Germinal center (tissue), 1 donor: ENCODE measurements at regions not wholly inside any gene's neighbourhood (a gene's known extent, or its start where the extent isn't known, plus 50 kb on each side); places are given as distances from the start of the nearest gene placed in this dataset.
"Not testable (repeated sequence)": the region's sequence is repeated elsewhere in the genome, so short reads cannot be mapped to it uniquely, and the experiment has no call there.

Experiments used
- DNase-seq: peaks from one replicate; pipeline ENCODE4 v3.0.0; 2012; ENCODE audit warnings: mixed read lengths, low spot score

GRCh38 chr21:13923175-13923574 lies 287.6 kb downstream of the LIPI start:
- DNase-seq, result not testable (repeated sequence)

GRCh38 chr21:13921455-13921854 lies 289.3 kb downstream of the LIPI start:
- not testable (repeated sequence) for DNase-seq

DNA sequence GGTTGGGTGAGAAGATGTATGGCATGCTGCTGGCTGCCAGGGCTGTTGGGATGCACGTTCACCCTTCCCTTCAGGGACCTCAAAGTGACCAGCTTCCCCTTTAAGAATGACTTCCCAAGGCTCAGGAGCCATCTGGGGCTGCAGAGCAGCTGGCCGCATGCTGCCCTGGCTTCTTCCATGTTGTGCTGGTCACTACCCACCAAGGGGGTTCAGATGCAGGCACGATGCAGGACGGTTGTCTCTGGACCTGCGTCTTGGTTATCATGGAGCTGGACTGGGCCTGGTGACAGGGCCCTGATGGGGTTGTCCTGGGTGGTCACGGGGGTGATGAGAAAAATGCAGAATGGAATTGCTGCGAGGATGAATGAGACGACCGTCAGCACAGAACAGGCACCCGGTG lies 297.8 kb downstream of the POTED start:
- DNase-seq, result not testable (repeated sequence)

- DNase-seq, result not testable (repeated sequence)
Observed at GRCh38 chr21:13896596-13897247, 287.1 kb downstream of the POTED start.

DNA sequence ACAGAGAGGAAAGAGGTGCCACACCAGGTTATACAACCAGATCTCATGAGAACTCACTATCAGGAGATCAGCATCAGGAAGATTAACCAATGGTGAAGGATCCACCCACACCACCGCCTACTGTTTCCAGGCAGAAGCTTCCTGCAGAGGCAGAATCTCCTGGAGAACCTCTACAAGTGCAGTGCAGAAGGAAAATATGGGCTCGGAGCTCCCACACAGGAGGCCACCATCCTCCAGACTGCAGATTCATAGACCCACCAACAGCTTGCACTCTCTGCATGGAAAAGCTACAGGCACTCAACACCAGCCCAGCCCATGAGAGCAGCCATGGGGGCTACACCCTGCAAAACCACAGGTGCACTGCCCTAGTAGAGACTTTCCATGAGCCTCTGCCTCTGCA lies 284.0 kb downstream of the POTED start:
- DNase-seq, result not testable (repeated sequence)

DNA sequence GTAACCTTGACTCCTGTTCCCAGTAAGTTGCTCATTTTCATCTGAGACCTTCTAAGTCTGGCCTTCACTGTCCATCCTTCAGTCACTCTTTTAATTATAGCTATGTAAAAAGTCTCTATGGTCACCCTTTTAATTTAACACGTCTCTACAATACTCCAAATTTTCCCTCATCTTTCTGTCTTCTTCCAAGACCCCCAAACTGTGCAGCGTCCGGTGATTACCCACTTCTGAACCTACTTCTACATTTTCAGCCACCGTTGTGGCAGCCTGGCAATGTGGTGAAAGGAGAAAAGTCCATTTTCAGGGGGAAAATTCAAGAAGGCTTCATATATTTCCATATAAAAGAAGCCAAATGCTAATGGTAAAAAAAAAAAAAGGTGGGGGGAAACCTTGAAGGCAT lies 283.4 kb downstream of the POTED start:
- DNase-seq, result not testable (repeated sequence)

DNA sequence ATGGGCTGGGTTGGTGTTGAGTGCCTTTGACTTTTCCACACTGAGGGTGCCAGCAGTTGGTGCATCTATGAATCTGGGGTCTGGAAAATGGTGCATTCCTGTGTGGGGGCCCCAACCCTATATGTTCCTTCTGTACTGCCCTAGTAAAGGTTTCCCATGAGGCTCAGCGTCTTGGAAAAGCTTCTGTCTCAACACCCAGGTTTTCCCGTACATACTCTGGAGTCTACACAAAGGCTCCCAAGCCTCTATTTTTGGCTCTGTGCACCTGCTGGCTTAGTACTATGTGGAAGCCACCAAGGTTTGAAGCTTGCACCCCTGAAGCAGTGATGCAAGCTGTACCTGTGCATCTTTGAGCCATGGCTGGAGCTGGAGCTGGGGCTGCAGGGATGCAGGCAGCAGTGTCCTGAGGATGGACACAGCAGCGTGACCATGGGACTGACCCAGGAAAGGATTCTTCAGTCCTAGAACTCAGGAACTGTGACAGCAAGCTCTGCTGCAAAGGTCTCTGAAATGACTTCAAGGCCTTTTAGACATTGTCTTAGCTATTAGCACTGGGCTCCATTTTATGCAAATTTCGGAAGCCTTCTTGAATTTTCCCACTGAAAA lies 282.7 kb downstream of the POTED start:
- DNase-seq, result not testable (repeated sequence)

DNA sequence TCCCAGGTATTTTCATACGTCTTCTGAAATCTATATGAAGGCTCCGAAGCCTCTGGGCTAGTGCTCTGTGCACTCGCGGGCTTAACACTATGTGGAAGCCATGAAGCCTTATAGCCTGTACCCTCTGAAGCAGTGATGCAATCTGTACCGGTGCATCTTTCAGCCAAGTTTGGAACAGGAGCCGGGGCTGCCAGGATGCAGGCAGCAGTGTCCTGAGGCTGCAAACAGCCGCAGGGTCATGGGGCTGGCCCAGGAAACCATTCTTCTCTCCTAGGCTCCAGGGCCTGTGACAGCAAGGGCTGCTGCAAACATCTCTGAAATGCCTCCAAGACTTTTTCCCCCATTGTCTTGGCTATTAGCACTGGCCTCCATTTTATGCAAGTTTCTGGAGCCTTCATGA lies 279.6 kb downstream of the POTED start:
- not testable (repeated sequence) for DNase-seq

DNA sequence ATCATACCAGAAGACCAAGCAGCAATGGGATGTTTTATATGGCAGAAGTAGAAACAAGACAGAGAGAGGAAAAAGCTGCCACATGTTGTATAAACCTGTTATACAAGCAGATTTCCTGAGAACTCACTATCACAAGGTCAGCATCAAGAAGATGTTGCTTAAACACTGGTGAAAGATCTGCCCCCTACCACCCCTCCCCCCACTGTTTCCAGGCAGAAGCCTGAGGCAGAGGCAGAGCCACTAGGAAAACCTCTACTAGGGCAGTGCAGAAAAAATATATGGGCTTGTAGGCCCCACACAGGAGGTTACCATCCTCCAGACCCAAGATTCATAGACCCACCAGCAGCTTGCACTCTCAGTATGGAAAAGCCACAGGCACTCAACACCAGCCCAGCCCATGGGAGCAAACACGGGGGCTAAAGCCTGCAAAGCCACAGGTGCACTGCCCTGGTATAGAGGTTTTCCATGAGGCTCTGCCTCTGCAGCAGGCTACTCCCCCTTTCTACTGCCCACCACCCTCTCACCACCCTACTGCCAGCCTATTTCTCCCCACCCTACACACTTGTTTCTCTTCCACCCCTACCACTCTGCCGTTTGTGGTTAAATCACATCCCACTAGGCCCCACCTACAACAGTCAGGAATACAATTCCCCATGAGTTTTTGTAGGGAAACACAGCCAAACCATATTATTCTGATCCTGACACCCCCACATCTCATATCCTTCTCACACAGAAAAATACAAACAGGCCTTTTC lies 274.2 kb downstream of the POTED start:
- not testable (repeated sequence) for DNase-seq

- DNase-seq, result not testable (repeated sequence)
Observed at GRCh38 chr21:13877503-13877902, 267.9 kb downstream of the POTED start.

DNA sequence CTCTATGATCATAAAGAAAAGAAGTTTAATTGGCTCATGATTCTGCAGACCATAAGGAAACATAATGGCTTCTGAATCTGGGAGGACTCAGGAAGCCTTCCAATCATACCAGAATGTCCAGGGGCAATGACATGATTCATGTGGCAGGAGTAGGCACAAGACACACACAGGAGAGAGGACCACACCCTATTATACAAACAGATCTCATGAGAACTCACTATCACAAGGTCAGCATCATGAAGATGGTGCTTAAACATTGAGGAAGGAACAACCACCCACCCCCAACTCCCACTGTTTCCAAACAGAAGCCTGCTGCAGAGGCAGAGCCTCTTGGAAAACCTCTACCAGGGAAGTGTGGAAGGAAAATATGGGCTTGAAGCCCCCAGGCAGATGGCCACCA lies 267.4 kb downstream of the POTED start:
- DNase-seq, result not testable (repeated sequence)

DNA sequence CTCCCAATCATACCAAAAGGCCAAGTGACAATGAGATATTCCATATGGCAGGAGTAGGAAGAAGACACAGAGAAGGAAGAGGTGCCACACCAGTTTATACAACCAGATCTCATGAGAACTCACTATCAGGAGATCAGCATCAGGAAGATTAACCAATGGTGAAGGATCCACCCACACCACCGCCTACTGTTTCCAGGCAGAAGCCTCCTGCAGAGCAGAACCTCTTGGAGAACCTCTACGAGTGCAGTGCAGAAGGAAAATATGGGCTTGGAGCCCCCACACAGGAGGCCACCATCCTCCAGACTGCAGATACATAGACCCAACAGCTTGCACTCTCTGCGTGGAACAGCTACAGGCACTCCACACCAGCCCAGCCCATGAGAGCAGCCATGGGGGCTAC lies 264.4 kb downstream of the POTED start:
- DNase-seq, result not testable (repeated sequence)

DNA sequence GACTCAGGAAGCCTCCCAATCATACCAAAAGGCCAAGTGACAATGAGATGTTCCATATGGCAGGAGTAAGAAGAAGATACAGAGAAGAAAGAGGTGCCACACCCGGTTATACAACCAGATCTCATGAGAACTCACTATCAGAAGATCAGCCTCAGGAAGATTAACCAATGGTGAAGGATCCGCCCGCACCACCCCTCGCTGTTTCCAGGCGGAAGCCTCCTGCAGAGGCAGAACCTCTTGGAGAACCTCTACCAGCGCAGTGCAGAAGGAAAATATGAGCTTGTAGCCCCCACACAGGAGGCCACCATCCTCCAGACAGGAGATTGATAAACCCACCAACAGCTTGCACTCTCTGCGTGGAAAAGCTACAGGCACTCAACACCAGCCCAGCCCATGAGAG lies 245.1 kb downstream of the POTED start:
- no peak for DNase-seq

- DNase-seq, result not testable (repeated sequence)
Observed at GRCh38 chr21:13850808-13851207, 241.2 kb downstream of the POTED start.

GRCh38 chr21:13849489-13849888 lies 239.9 kb downstream of the POTED start:
- not testable (repeated sequence) for DNase-seq

GRCh38 chr21:13846718-13847117 lies 237.1 kb downstream of the POTED start:
- DNase-seq, result not testable (repeated sequence)

GRCh38 chr21:13844574-13844973 lies 235.0 kb downstream of the POTED start:
- not testable (repeated sequence) for DNase-seq

DNA sequence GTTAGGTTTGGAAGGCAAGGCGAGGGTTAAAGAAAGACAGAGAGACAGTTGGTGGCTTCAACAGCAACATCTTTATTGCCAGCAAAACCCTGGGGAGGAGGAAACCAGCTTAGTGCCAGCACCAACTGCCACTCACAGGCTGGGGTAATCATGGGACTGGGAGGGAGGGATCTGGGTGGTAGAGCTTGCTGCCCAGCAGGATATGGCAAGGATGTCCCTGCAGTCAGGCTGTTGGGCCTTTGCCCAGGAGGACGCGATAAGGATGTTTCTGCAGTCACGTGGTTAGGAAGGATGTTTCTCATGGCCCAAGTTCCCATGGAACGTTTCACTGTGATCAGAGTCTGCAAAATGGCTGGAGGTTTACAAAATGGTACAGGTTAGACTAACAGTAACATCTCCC lies 233.5 kb downstream of the POTED start:
- DNase-seq, result not testable (repeated sequence)

DNA sequence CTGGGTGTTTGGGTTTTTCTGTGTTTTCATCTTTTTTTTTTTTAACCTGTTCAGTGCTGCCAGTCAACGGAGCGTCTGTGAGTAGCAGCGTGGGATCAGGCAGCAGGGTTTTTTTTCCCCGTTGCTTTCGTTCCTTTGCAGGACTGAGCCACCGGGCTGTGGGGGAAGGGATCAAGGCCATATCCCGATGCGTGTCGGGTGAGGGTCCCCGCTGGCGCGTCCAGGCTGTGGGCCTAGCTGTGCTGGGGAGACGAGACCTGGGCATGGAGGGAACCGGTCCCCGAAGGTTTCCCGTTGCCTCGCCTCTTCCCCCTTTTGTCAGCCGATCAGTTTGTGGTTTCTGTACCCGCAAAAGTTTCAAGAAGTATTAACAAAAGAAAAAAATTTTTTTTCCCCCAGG lies 218.1 kb downstream of the POTED start:
- not testable (repeated sequence) for DNase-seq

- DNase-seq, result no peak
Observed at GRCh38 chr21:13827201-13827600, 217.6 kb downstream of the POTED start.

DNA sequence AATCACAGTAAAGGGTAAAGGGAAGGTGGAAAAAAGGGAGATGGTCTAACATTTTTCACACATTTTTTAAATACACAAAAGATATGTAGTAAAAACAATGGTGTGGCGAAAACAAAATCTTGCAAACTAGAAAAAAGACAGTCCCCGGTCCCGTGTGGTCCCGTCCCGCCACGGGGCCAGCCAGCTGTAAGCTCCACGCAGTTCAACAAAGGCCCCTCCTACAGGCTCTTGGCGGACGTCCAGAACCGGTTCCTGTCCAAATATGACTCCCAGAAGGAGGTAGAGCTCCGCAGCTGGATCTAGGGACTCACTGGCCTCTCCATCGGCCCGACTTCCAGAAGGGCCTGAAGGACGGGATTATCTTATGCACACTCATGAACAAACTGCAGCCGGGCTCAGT lies 216.9 kb downstream of the POTED start:
- DNase-seq, result not testable (repeated sequence)

- not testable (repeated sequence) for DNase-seq
Observed at GRCh38 chr21:13825218-13825778, 215.7 kb downstream of the POTED start.

DNA sequence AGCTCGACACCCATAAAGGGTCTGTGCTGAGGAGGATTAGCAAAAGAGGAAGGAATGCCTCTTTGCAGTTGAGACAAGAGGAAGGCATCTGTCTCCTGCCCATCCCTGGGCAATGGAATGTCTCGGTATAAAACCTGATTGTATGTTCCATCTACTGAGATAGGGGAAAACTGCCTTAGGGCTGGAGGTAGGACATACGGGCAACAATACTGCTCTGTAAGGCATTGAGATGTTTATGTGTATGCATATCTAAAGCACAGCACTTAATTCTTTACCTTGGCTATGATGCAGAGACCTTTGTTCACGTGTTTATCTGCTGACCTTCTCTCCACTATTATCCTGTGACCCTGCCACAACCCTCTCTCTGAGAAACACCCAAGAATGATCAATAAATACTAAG lies 210.7 kb downstream of the POTED start:
- DNase-seq, result not testable (repeated sequence)
